GM20000 (cell line): ENCODE measurements at regions not wholly inside any gene's neighbourhood (a gene's known extent, or its start where the extent isn't known, plus 50 kb on each side); places are given as distances from the start of the nearest gene placed in this dataset.
"Not testable (repeated sequence)": the region's sequence is repeated elsewhere in the genome, so short reads cannot be mapped to it uniquely, and the experiment has no call there.

Source experiments
- DNase-seq: peaks from one replicate; pipeline ENCODE4 v3.0.0; 2012; ENCODE audit warnings: low spot score
- TF ChIP-seq, protein P1 (sequence below): IDR thresholded peaks from 2 replicates; pipeline ENCODE4 v1.5.1; 2012; ENCODE audit warnings: mild to moderate bottlenecking, control low read depth; ENCODE audit errors: extremely low read depth, missing control alignments

DNA sequence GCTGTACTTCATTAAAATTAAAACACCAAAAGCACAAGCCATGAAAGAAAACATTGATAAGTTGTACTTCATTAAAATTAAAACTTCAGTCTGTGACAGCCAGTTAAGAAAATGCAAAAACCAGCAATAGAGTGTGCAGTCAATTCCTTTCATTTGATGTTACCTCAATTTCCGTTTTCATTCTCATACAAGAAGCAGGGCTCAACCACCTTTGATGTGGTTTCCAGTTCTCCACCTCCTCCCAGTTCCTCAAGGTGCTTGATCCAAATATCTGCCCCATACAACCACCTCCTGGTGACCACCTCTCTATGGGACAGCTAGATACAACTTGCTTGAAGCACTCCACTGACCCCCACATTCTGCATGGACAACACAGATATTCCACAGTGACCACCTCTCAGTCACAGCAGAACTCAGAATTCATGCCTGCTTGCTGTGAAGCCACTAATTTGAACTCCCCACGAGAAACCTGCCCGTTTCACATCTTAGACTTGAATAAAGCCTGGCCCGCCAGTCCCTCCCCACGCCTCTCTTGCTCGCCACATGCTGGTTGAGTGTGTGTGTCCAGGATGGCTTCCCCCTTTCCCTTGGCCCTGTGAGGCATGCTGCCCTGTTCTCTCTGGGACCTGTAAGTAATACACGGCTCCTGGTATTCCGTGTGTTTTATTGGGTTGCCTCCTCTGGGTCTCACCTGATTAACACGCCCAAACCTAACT lies 66.1 kb downstream of the FAM50B start:
- no peak for DNase-seq
- TF ChIP-seq, protein P1, sequence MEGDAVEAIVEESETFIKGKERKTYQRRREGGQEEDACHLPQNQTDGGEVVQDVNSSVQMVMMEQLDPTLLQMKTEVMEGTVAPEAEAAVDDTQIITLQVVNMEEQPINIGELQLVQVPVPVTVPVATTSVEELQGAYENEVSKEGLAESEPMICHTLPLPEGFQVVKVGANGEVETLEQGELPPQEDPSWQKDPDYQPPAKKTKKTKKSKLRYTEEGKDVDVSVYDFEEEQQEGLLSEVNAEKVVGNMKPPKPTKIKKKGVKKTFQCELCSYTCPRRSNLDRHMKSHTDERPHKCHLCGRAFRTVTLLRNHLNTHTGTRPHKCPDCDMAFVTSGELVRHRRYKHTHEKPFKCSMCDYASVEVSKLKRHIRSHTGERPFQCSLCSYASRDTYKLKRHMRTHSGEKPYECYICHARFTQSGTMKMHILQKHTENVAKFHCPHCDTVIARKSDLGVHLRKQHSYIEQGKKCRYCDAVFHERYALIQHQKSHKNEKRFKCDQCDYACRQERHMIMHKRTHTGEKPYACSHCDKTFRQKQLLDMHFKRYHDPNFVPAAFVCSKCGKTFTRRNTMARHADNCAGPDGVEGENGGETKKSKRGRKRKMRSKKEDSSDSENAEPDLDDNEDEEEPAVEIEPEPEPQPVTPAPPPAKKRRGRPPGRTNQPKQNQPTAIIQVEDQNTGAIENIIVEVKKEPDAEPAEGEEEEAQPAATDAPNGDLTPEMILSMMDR, result no peak

DNA sequence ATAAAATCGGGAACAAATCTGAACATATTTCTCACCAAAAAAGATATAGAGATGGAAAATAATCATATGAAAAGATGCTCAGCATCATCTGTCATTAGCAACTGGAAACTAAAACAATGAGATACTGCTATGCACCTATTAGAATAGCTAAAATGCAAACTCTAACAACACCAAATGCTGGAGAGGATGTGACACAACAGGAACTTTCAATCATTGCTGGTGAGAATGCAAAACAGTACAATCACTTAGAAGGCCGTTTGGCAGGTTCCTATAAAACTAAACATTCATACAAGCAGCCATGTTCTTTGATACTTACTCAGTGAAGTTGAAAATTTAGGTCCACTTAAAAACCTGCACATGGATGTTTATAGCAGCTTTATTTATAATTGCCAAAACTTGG lies 67.0 kb downstream of the FAM50B start:
- DNase-seq, result no peak
- TF ChIP-seq, protein P1, result no peak

DNA sequence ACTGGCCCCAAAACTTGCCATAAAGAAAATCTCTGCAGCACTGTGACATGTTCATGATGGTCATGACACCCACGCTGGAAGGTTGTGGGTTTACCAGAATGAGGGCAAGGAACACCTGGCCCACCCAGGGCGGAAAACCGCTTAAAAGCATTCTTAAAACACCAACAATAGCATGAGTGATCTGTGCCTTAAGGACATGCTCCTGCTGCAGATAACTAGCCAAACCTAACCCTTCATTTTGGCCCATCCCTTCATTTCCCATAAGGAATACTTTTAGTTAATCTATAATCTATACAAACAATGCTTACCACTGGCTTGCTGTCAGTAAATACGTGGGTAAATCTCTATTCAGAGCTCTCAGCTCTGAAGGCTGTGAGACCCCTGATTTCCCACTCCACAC lies 67.6 kb downstream of the FAM50B start:
- not testable (repeated sequence) for DNase-seq

DNA sequence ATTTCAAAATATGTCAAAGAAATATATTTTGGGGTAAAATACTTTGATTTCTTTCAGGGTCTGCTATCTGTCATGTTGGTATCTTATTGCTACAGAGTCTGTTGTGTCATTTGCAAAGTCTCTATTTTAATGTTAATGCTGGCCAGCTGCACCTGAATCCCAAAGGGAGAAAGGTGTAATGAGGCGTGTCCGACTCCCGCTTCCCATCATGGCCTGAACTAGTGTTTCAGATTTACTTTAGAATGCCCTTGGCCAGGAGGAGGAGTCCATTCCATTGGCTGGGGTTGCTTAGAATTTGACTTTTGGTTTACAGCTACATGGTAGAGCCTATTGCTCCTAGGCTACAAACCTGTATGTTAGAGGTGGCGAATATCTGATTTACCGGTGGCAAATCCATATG lies 69.3 kb downstream of the FAM50B start:
- TF ChIP-seq, protein P1, result no peak
- no peak for DNase-seq

DNA sequence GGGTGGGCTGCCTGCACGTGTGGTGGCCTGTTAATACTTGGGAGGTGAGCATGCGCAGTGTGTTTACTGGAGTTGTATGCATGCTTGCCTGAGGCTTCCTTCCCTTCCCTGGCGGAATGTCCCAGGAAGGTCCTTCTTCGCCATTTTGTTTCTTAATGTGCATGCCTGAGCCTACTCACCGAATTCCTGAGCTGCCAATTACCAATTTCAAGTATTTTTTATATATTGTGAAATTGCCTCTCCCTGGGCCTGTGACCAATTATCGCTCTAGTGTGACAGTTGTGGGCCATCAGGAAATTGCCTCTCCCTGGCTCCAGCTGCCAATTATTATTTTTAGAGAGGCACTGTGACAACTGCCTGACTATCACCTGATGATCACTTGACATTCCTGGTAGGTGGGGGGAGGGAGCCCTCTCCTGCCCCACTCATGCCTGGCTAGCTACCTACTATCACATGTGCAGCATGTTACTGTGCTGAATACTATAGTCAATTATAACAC lies 70.0 kb downstream of the FAM50B start:
- TF ChIP-seq, protein P1, result no peak
- DNase-seq, result no peak

DNA sequence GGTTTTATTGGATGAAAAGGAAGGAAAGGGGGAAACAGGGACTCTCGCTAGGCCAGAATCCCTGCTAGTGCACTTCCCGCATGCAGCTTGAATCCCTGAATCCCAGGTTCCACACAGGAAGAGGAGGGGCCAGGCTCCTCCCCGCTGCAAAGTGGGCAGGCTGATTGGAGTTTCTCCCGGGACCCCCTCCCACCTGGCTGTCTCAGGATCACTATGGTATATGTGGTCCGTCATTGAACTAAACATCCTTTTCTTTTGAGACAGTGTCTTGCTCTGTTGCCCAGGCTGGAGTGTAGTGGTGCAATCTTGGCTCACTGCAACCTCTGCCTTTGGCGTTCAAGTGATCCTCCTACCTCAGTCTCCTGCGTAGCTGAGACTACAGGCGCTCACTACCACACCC lies 70.7 kb downstream of the FAM50B start:
- no peak for DNase-seq
- TF ChIP-seq, protein P1, result no peak

DNA sequence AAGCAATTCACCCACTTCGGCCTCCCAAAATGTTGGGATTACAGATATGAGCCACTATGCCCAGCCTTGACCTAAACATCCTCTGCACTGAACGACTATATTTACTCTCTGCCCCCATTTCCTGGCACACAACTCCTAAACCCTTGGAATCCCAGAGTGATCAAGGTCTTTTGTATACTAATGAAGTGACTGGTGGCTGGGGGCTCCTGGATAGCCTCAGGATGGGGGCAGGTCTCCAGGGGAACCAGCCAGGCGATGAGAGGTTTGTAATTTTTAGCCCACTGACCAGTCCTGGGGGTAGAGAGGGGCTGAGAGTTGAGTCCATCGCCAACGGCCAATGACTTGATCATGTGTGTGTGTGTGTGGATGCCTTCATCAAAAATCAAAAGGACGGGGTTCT lies 71.1 kb downstream of the FAM50B start:
- TF ChIP-seq, protein P1, result no peak
- no peak for DNase-seq

DNA sequence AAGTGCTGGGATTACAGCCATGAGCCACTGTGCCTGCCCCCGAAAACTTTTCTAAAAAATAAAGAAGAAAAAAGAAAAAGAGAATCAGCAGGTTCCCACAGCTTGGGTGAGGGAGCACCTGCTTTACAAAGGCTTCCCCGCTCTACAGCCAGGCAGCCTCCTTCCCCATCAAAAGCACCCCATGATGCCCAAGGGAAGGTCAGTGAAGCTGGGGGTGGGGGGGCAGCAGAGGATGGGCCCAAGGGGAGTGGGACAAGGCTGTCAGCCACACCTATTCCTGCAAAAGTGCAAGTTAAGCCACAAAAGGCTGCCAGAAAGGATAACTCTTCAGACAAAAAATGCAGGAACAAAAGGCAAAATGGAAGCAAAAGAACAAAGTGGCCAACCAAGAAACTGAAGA lies 72.5 kb downstream of the FAM50B start:
- TF ChIP-seq, protein P1, result no peak
- DNase-seq, result no peak

DNA sequence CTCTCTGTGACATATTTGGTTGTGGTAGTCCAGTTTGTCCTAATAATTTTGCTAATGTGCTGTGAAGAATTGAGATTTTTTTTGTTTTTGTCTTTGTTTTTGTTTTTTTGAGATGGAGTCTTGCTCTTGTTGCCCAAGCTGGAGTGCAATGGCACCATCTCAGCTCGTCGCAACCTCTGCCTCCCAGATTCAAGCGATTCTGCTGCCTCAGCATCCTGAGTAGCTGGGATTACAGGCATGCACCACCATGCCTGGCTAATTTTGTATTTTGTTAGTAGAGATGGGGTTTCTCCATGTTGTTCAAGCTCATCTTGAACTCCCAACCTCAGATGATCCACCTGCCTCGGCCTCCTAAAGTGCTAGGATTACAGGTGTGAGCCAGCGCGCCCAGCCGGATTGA lies 73.4 kb downstream of the FAM50B start:
- not testable (repeated sequence) for DNase-seq

DNA sequence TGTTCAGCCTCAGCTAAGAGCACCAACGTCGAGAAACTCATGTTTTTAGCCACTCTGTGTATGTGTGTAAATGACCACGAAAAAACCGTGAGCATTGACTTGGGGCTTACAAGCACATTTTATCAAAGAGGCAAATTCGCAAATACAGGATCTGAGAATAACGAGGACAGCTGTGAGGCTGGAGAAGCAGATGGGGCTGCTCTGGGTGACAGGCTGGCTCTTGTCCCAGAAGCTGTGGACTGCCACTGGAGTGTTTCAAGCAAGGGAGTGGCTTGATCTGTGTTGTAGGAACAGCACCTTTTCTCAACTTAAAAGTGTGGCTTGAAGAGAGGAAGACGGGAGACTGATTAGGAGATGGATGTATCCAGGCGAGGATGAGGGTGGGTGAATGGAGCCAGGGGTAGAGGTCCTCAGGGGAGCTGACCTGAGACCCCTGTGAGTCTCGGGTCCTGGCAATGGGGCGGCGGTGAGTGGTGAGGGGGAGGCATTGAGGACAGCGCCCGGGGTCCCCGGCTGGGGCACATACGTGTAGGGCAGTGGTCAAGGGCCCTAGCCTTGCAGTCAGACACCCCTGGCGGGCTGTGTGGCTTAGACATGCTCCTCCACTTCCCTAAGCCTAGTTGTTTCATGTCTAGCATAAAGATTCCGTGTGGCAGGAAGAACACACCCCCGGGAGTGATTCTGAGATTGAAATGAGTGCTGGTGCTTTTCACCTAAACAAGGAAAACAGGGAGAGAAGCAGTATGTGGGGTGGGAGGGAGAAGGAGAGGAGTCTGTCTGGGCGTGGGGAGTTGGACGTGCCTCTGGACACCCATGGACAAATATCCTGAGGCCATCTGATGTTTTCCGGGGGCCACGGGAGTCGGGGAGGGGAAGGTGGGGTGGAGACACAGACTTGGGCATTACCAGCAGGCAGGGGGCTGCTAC lies 76.3 kb downstream of the FAM50B start:
- not testable (repeated sequence) for DNase-seq
